HepG2 (cell line): ENCODE measurements at regions not wholly inside any gene's neighbourhood (a gene's known extent, or its start where the extent isn't known, plus 50 kb on each side); places are given as distances from the start of the nearest gene placed in this dataset.

ENCODE experiments used
- BHLHE40 ChIP-seq: IDR thresholded peaks from 2 replicates; pipeline ENCODE4 v1.6.1; 2011; ENCODE audit warnings: low read length, improper control_type of control experiment
- FOSL1 ChIP-seq: sonication (generic); formaldehyde crosslinking; IDR thresholded peaks from 2 replicates; pipeline ENCODE4 v1.9.0; 2021; ENCODE audit warnings: missing genetic modification reagents, borderline replicate concordance
- JUND ChIP-seq: sonication (generic); formaldehyde crosslinking; IDR thresholded peaks from 2 replicates; pipeline ENCODE4 v1.8.0; 2022; ENCODE audit warnings: mild to moderate bottlenecking, missing genetic modification reagents
- KLF13 ChIP-seq: sonication (generic); formaldehyde crosslinking; IDR thresholded peaks from 2 replicates; pipeline ENCODE4 v1.4.0; 2020; ENCODE audit warnings: mild to moderate bottlenecking, missing genetic modification reagents
- PPARG ChIP-seq: conservative IDR thresholded peaks from 2 replicates; pipeline ENCODE4 v1.6.1; 2016; ENCODE audit warnings: missing biosample characterization, missing genetic modification reagents
- RFX1 ChIP-seq: fragments of 450-650 bp; IDR thresholded peaks from 2 replicates; pipeline ENCODE4 v1.6.1; 2017
- RFX3 ChIP-seq: IDR thresholded peaks from 2 replicates; pipeline ENCODE4 v1.6.1; 2016; ENCODE audit warnings: missing biosample characterization, missing genetic modification reagents
- SOX5 ChIP-seq: IDR thresholded peaks from 2 replicates; pipeline ENCODE4 v1.6.1; 2016; ENCODE audit warnings: borderline replicate concordance
- STAT5B ChIP-seq: sonication (generic); formaldehyde crosslinking; IDR thresholded peaks from 2 replicates; pipeline ENCODE4 v1.4.0; 2020; ENCODE audit warnings: missing genetic modification reagents
- TAF1 ChIP-seq: sonication (generic); formaldehyde crosslinking; IDR thresholded peaks from 2 replicates; pipeline ENCODE4 v1.4.0; 2020; ENCODE audit warnings: missing genetic modification reagents
- THAP11 ChIP-seq: IDR thresholded peaks from 2 replicates; pipeline ENCODE4 v1.6.1; 2016; ENCODE audit warnings: missing biosample characterization, missing genetic modification reagents
- U2AF1 ChIP-seq: fragments of 200-400 bp; formaldehyde crosslinking; optimal IDR thresholded peaks from 2 replicates; pipeline ENCODE3; 2017; ENCODE audit warnings: mild to moderate bottlenecking, low read depth, low read length
- ZNF484 ChIP-seq: sonication (generic); formaldehyde crosslinking; IDR thresholded peaks from 2 replicates; pipeline ENCODE4 v1.5.1; 2020; ENCODE audit warnings: mild to moderate bottlenecking, low read depth, missing genetic modification reagents, borderline replicate concordance
- ZNF737 ChIP-seq: sonication (generic); formaldehyde crosslinking; IDR thresholded peaks from 2 replicates; pipeline ENCODE4 v1.5.0; 2020; ENCODE audit warnings: missing genetic modification reagents, mild to moderate bottlenecking, borderline replicate concordance
- ZNF777 ChIP-seq: sonication (generic); formaldehyde crosslinking; IDR thresholded peaks from 2 replicates; pipeline ENCODE4 v1.4.0; 2020; ENCODE audit warnings: missing genetic modification reagents
- TF ChIP-seq, protein P1 (sequence below): IDR thresholded peaks from 2 replicates; pipeline ENCODE4 v1.6.1; 2012; ENCODE audit warnings: low read depth, low read length, improper control_type of control experiment
- TF ChIP-seq, protein P2 (sequence below): sonication (generic); formaldehyde crosslinking; IDR thresholded peaks from 2 replicates; pipeline ENCODE4 v1.8.1; 2023; ENCODE audit warnings: mild to moderate bottlenecking, inconsistent platforms, moderate library complexity, missing genetic modification reagents, borderline replicate concordance
- TF ChIP-seq, protein P3 (sequence below): sonication (generic); formaldehyde crosslinking; IDR thresholded peaks from 2 replicates; pipeline ENCODE4 v1.8.0; 2022; ENCODE audit warnings: mild to moderate bottlenecking, missing genetic modification reagents, moderate library complexity
- TF ChIP-seq, protein P4 (sequence below): sonication (generic); formaldehyde crosslinking; conservative IDR thresholded peaks from 2 replicates; pipeline ENCODE4 v1.8.0; 2022; ENCODE audit warnings: missing genetic modification reagents
- TF ChIP-seq, protein P5 (sequence below): IDR thresholded peaks from 2 replicates; pipeline ENCODE4 v1.6.1; 2016; ENCODE audit warnings: low read depth, missing genetic modification reagents, missing compliant biosample characterization

DNA sequence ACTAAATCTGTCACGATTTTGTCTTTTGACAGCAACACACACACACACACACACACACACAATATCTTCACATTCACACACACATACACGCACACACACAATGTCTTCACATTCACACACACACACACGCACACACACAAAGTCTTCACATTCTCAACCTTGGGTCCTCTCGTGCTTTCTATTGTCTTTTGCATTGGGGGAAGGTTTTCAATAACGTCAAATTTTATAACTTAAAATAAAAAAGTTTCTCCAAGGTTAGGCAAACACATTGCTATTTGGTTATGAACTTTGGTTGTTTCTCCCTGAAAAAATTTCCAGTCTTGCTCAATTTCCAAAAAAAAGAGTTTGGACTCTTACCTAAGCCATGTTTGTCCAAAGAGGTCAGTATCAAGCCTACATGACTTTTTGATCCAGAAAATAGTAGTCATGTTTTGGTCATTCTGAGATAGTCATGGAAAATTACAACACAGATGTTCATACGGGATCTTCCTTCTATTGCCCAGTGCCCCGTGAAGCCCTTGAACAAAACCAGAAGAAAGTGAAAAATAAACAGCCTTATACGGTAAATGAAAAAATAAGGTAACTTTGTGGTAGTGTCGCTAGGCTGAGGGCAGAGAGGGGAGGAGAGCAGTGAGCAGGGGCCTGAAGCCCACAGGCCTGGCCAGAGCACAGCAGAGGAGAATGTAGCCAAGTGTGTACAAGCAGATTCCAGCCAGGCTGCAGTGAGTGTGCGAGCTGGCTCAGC is 542.8 kb upstream of the ID2 start (continued):
- TF ChIP-seq, protein P1, sequence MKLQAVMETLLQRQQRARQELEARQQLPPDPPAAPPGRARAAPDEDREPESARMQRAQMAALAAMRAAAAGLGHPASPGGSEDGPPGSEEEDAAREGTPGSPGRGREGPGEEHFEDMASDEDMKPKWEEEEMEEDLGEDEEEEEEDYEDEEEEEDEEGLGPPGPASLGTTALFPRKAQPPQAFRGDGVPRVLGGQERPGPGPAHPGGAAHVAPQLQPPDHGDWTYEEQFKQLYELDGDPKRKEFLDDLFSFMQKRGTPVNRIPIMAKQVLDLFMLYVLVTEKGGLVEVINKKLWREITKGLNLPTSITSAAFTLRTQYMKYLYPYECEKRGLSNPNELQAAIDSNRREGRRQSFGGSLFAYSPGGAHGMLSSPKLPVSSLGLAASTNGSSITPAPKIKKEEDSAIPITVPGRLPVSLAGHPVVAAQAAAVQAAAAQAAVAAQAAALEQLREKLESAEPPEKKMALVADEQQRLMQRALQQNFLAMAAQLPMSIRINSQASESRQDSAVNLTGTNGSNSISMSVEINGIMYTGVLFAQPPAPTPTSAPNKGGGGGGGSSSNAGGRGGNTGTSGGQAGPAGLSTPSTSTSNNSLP, result peak; percentile 99
- TF ChIP-seq FOSL1 (CRISPR knock-in tag) (no peak), TAF1 (peak; percentile 67), U2AF1 (no peak), ZNF484 (CRISPR knock-in tag) (no peak), ZNF777 (CRISPR knock-in tag) (peak; percentile 22; the same call in 1 of the 2 replicates), RFX1 (no peak), RFX3 (CRISPR knock-in tag) (no peak), THAP11 (peak; percentile 76), JUND (no peak), PPARG (peak; percentile 78), STAT5B (CRISPR knock-in tag) (0 out of 2 replicates have a peak, but pooled peaks have one; percentile 26), KLF13 (no peak), ZNF737 (CRISPR knock-in tag) (no peak), SOX5 (peak; percentile 87), BHLHE40 (peak; percentile 76)
- TF ChIP-seq, protein P2, sequence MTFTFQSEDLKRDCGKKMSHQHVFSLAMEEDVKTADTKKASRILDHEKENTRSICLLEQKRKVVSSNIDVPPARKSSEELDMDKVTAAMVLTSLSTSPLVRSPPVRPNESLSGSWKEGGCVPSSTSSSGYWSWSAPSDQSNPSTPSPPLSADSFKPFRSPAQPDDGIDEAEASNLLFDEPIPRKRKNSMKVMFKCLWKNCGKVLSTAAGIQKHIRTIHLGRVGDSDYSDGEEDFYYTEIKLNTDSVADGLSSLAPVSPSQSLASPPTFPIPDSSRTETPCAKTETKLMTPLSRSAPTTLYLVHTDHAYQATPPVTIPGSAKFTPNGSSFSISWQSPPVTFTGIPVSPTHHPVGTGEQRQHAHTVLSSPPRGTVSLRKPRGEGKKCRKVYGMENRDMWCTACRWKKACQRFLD (CRISPR knock-in tag), result no peak
- TF ChIP-seq, protein P3, sequence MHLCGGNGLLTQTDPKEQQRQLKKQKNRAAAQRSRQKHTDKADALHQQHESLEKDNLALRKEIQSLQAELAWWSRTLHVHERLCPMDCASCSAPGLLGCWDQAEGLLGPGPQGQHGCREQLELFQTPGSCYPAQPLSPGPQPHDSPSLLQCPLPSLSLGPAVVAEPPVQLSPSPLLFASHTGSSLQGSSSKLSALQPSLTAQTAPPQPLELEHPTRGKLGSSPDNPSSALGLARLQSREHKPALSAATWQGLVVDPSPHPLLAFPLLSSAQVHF (CRISPR knock-in tag), result no peak
- TF ChIP-seq, protein P4, sequence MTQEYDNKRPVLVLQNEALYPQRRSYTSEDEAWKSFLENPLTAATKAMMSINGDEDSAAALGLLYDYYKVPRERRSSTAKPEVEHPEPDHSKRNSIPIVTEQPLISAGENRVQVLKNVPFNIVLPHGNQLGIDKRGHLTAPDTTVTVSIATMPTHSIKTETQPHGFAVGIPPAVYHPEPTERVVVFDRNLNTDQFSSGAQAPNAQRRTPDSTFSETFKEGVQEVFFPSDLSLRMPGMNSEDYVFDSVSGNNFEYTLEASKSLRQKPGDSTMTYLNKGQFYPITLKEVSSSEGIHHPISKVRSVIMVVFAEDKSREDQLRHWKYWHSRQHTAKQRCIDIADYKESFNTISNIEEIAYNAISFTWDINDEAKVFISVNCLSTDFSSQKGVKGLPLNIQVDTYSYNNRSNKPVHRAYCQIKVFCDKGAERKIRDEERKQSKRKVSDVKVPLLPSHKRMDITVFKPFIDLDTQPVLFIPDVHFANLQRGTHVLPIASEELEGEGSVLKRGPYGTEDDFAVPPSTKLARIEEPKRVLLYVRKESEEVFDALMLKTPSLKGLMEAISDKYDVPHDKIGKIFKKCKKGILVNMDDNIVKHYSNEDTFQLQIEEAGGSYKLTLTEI (CRISPR knock-in tag), result no peak
- TF ChIP-seq, protein P5, sequence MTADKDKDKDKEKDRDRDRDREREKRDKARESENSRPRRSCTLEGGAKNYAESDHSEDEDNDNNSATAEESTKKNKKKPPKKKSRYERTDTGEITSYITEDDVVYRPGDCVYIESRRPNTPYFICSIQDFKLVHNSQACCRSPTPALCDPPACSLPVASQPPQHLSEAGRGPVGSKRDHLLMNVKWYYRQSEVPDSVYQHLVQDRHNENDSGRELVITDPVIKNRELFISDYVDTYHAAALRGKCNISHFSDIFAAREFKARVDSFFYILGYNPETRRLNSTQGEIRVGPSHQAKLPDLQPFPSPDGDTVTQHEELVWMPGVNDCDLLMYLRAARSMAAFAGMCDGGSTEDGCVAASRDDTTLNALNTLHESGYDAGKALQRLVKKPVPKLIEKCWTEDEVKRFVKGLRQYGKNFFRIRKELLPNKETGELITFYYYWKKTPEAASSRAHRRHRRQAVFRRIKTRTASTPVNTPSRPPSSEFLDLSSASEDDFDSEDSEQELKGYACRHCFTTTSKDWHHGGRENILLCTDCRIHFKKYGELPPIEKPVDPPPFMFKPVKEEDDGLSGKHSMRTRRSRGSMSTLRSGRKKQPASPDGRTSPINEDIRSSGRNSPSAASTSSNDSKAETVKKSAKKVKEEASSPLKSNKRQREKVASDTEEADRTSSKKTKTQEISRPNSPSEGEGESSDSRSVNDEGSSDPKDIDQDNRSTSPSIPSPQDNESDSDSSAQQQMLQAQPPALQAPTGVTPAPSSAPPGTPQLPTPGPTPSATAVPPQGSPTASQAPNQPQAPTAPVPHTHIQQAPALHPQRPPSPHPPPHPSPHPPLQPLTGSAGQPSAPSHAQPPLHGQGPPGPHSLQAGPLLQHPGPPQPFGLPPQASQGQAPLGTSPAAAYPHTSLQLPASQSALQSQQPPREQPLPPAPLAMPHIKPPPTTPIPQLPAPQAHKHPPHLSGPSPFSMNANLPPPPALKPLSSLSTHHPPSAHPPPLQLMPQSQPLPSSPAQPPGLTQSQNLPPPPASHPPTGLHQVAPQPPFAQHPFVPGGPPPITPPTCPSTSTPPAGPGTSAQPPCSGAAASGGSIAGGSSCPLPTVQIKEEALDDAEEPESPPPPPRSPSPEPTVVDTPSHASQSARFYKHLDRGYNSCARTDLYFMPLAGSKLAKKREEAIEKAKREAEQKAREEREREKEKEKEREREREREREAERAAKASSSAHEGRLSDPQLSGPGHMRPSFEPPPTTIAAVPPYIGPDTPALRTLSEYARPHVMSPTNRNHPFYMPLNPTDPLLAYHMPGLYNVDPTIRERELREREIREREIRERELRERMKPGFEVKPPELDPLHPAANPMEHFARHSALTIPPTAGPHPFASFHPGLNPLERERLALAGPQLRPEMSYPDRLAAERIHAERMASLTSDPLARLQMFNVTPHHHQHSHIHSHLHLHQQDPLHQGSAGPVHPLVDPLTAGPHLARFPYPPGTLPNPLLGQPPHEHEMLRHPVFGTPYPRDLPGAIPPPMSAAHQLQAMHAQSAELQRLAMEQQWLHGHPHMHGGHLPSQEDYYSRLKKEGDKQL (CRISPR knock-in tag), result peak; percentile 80
